Left lung (tissue), 4 donors: ENCODE measurements at regions not wholly inside any gene's neighbourhood (a gene's known extent, or its start where the extent isn't known, plus 50 kb on each side); places are given as distances from the start of the nearest gene placed in this dataset.

Experiments
- ATAC-seq: fragments of 200-7000 bp; cut with Tn5 transposase; one replicate; pipeline ENCODE4 v1.9.1; 2020; ENCODE audit warnings: moderate library complexity
- DNase-seq, 4 donors: peaks; one replicate each; pipeline ENCODE4 v3.0.0-alpha.2; 2013 to 2020
- H3K27ac ChIP-seq, 2 donors: fragments of 200-600 bp; sonication (generic) in 1 of 2; one replicate each; pipeline versions ENCODE4 v1.5.0 to v1.8.0; 2020 to 2021
- H3K27me3 ChIP-seq, 2 donors: fragments of 200-600 bp; sonication (generic) in 1 of 2; one replicate each; pipeline versions ENCODE4 v1.5.0 to v1.8.0; 2020 to 2021
- H3K36me3 ChIP-seq, 2 donors: fragments of 200-600 bp; sonication (generic) in 1 of 2; one replicate each; pipeline versions ENCODE4 v1.5.0 to v1.8.0; 2020 to 2021
- H3K4me1 ChIP-seq, 2 donors: fragments of 200-600 bp; one replicate each; pipeline ENCODE4 v1.8.0; 2021
- H3K4me3 ChIP-seq, 2 donors: fragments of 200-600 bp; sonication (generic) in 1 of 2; one replicate each; pipeline versions ENCODE4 v1.5.0 to v1.8.0; 2020 to 2021; ENCODE audit warnings: mild to moderate bottlenecking in 1 of 2
- H3K9me3 ChIP-seq, 2 donors: fragments of 200-600 bp; sonication (generic) in 1 of 2; one replicate each; pipeline versions ENCODE4 v1.5.0 to v1.8.0; 2020 to 2021
- intact Hi-C, 2 donors: fragments of 100-400 bp; cut with DNase I; formaldehyde crosslinking; loops; one replicate each; pipeline versions ENCODE4 v1.11.2 to v1.14.2; 2022
- TF ChIP-seq, protein P1 (sequence below), 2 donors: fragments of 200-600 bp; sonication (generic) in 1 of 2; IDR thresholded peaks; one replicate each; pipeline versions ENCODE4 v1.5.0 to v1.8.0; 2021; ENCODE audit warnings: antibody characterized with exemption in 2 of 2
- donor health status: DM: no; HTN: yes; CAD: no.
- donor health status: DM: no; HTN: no; CAD: no.

DNA sequence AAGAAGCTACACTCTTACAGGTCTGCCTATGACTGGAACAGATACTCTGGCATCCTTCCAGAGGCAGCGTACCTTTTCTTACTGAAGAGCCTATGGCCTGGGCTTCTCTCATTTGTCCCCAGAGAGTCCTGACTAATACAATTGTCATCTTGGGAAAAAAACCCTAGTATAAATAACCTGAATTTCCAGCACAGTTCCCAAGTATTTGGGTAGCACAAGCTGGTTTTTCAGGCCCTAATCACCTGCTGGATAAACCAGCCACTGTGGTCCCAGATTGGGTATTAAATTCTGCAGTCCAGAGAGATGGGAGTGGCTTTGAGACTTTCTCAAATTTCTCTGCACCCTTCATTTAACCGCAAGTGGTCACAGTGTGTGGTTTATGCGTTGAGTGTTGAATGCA, 186.8 kb upstream of the NEBL start:
- Histone ChIP-seq H3K27me3 (no peaks in the 10 kb centered on the region), H3K9me3 (no peaks in the 10 kb centered on the region), H3K36me3 (no peaks in the 10 kb centered on the region), H3K4me3 (no peak overlapping the region), H3K4me1 (peaks cover 0 to 5% of the 10 kb centered on the region in 2 donors), H3K27ac (no peak overlapping the region)
- DNase-seq (no peak), ATAC-seq (peak; percentile 43)
- intact Hi-C loops: loop anchor here in 1 of 2 donors (5.0 kb wide), 1 partner anchor 183 kb away; no protein-coding TSS in a partner anchor
- TF ChIP-seq, protein P1, sequence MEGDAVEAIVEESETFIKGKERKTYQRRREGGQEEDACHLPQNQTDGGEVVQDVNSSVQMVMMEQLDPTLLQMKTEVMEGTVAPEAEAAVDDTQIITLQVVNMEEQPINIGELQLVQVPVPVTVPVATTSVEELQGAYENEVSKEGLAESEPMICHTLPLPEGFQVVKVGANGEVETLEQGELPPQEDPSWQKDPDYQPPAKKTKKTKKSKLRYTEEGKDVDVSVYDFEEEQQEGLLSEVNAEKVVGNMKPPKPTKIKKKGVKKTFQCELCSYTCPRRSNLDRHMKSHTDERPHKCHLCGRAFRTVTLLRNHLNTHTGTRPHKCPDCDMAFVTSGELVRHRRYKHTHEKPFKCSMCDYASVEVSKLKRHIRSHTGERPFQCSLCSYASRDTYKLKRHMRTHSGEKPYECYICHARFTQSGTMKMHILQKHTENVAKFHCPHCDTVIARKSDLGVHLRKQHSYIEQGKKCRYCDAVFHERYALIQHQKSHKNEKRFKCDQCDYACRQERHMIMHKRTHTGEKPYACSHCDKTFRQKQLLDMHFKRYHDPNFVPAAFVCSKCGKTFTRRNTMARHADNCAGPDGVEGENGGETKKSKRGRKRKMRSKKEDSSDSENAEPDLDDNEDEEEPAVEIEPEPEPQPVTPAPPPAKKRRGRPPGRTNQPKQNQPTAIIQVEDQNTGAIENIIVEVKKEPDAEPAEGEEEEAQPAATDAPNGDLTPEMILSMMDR (IDR thresholded peaks at IDR 0.05): no peak

DNA sequence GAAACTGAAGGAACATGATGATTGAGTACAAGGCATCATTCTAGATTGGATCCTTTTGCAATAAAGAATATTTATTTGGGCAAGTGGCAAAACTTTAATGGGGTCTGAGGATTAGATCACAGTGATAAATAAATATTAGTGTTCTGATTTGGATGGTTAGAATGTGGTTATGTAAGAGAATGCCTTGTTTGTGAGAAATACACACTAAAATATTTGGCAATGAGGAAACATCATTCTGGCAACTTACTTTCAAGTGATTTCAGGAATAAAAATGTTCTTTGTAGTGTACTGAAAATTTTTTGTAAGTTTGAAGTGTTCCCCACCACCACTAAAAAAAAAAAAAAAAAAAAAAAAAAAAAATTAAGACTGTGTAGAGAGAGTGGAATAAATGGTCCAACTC, 185.1 kb upstream of the NEBL start:
- no peaks in the 10 kb centered on the region for H3K36me3 ChIP-seq
- ATAC-seq (no peak), DNase-seq (no peak)
- H3K27ac ChIP-seq: no peak overlapping the region
- peaks cover 0 to 7% of the 10 kb centered on the region in 2 donors for H3K4me1 ChIP-seq
- no peaks in the 10 kb centered on the region for H3K9me3 ChIP-seq
- TF ChIP-seq, protein P1 (IDR thresholded peaks at IDR 0.05): no peak
- intact Hi-C loops: loop anchor here in 1 of 2 donors (5.0 kb wide), 1 partner anchor 185 kb away; no protein-coding TSS in a partner anchor
- H3K27me3 ChIP-seq: no peaks in the 10 kb centered on the region
- no peak overlapping the region for H3K4me3 ChIP-seq

DNA sequence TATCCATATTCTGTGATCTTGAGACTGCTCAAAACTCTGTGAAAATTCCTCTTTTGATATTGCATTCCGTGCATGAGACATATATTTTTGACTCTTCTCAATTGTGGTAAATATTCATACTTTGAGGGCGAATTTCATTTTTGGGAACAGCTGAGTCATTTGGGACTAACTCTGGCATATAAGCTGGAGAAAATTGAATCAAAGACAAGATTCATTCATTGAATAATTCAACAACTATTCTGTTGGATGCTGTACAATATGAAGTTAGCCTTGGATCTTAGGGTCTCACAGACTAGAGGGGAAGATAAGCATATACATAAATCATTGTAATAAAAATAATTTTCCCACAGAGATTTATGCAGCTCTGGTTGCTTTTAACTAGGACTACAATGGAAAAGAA, 183.2 kb upstream of the NEBL start:
- Histone ChIP-seq H3K36me3 (no peaks in the 10 kb centered on the region), H3K4me3 (no peak overlapping the region), H3K4me1 (peaks cover 0 to 7% of the 10 kb centered on the region in 2 donors), H3K27ac (no peak overlapping the region), H3K9me3 (no peaks in the 10 kb centered on the region), H3K27me3 (no peaks in the 10 kb centered on the region)
- TF ChIP-seq, protein P1 (IDR thresholded peaks at IDR 0.05): no peak
- ATAC-seq: no peak
- intact Hi-C loops: loop anchor here in 1 of 2 donors (5.0 kb wide), 1 partner anchor 187 kb away; no protein-coding TSS in a partner anchor
- DNase-seq: no peak

DNA sequence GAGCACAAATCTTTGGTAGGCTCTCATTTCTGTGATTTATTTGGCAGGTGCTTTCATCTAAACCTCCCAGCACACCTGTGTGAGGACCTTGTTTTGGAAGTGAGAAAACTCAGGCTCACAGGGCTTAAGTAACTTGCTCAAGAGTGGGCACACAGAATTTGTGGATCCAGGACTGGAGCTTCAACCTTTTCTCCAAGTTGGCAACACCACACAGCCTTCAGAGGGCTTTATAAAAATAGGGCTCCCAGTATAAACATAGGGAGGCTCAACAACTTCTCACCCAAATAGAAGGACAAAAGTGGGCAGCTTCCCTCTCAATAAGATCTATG, 182.2 kb upstream of the NEBL start:
- Histone ChIP-seq H3K27me3 (no peaks in the 10 kb centered on the region), H3K4me1 (peaks cover 0 to 7% of the 10 kb centered on the region in 2 donors), H3K4me3 (no peak overlapping the region), H3K9me3 (no peaks in the 10 kb centered on the region), H3K36me3 (no peaks in the 10 kb centered on the region), H3K27ac (no peak overlapping the region)
- DNase-seq (no peak), ATAC-seq (no peak)
- intact Hi-C loops: no loop called here
- TF ChIP-seq, protein P1 (IDR thresholded peaks at IDR 0.05): no peak

DNA sequence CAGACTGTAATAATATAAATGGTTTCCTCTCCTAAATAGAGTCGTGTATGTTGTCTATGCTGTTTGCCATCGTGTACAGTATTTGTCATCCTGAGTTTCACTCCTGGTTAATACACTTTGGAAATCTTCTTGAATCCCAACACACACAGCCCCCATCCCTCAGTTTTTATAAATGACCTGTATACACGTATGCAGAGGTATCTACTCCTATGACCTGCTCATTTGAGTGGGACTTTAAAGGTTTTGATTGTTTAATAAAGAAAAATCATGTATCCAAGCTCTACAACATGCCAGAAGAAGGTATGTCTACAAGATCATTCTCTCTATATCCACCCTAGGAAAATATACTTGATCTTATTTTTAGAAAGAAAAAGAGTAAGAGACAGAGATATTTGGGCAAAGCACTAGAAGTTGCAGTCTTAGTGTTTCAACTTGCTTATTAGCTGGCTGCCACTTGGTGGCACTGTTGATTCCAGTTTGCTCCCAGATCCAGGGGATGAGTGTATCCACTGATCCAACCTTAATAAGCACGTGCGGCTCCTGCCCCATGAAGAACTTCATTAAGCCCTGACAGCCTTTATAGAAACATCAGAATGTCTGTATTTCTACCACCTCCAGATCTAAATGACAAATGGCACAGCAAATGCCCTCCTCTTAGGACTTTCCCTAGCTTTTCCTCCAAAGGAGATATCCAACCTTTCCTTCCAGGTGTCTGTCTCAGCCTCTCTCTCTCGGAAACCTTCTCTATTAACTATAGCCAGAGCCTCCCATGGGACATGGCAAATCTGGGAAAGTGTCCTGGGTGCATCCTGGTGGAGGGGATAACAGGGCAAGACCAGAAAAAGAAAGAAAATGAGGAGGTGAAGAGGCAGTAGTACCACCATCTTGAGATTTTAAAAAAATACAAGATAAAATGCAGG, 181.6 kb upstream of the NEBL start:
- Histone ChIP-seq H3K27me3 (no peaks in the 10 kb centered on the region), H3K4me3 (no peak overlapping the region), H3K9me3 (no peaks in the 10 kb centered on the region), H3K36me3 (no peaks in the 10 kb centered on the region), H3K4me1 (peaks cover 0 to 7% of the 10 kb centered on the region in 2 donors), H3K27ac (no peak overlapping the region)
- DNase-seq (peak in 2 of 4 donors; percentile 47 to 81), ATAC-seq (peak; percentile 94)
- TF ChIP-seq, protein P1 (IDR thresholded peaks at IDR 0.05): peak; percentile 51 to 52
- intact Hi-C loops: no loop called here
